GM18502 (cell line): ENCODE measurements at regions not wholly inside any gene's neighbourhood (a gene's known extent, or its start where the extent isn't known, plus 50 kb on each side); places are given as distances from the start of the nearest gene placed in this dataset.
"Not testable (repeated sequence)": the region's sequence is repeated elsewhere in the genome, so short reads cannot be mapped to it uniquely, and the experiment has no call there.

Experiments used
- ATAC-seq: cut with Tn5 transposase; IDR thresholded peaks from one replicate; pipeline ENCODE4 v1.9.1; 2021; ENCODE audit warnings: mild to moderate bottlenecking; ENCODE audit not compliant: unreplicated experiment, poor library complexity

DNA sequence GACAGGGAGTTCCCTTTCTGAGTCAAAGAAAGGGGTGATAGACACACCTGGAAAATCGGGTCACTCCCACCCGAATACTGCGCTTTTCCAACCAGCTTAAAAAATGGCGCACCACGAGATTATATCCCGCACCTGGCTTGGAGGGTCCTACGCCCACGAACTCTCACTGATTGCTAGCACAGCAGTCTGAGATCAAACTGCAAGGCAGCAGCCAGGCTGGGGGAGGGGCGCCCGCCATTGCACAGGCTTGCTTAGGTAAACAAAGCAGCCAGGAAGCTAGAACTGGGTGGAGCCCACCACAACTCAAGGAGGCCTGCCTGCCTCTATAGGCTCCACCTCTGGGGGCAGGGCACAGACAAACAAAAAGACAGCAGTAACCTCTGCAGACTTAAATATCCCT, 132.3 kb upstream of the ISL1 start:
- not testable (repeated sequence) for ATAC-seq

DNA sequence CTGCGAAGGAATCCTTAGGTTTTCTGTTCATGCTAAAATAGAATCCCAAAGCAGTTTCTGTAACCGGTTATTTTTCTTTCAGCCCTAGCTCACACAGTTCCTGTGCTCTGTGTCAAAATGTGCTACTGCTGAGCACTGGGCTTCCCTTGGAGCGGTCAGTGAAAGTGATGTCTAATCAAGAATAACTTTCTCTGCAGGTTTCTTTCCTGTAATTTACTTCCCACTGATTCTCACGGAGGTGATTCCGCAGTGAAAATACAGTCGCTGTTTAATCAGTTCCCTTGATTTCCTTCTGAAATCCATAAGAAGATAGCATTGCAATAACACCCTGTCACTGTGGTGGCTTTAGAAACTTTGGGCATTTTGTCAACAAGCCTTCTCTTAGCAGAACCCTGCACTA, 112.0 kb upstream of the ISL1 start:
- no peak for ATAC-seq

DNA sequence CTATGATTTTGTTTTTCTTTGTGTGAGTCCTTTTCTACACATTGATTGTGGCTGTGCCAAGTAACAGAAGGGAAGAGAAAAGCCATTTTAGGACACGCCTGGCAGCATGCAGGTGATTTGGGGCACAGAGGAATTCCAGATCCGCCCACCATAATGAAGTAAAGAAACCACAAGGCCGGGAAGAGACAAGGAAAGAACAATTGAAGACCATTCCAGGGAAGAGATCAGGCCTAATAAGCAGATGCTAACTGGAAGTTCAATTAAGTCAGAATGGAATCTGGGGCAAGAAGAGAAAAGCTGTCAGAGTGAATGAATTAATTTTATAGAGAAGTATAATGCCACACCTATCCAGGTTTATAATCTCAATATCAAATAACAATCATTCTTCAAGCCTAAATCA, 110.2 kb upstream of the ISL1 start:
- no peak for ATAC-seq

DNA sequence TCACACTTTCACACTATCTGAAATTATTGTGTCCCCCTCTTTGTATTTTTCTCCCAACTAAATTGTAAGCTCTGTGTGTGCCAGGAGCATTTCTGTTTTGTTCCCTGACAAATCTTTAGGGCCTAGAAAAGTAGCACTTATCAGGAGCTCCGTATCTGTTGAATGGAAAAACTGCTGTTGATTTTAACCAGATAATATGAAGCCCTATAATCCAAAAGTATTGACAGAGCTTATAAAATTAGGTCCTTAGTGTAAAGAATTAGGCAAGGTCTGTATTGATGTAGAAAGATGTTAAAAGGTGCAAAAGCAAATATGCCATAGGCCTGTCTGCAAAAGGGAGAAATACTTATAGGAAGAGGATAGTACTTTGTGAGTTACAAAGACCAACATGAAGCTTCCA, 109.4 kb upstream of the ISL1 start:
- ATAC-seq = no peak

DNA sequence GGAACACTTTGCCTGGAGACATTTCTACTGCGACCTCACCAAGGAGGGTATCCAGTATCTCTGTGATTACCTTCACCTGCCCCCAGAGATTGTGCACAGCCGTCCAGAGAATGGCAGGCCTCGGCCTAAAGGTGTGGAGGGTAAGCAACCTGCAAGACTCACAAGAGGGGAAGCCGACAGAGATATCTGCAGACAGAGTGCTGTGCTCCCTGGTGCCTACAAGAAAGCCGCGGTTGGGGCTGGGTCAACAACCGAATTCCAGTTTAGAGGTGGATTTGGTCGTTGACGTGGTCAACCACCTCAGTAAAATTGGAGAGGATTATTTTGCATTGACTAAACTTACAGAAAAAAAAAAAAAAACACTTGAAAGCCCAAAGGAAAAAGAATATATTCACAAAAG, 107.8 kb upstream of the ISL1 start:
- no peak for ATAC-seq

DNA sequence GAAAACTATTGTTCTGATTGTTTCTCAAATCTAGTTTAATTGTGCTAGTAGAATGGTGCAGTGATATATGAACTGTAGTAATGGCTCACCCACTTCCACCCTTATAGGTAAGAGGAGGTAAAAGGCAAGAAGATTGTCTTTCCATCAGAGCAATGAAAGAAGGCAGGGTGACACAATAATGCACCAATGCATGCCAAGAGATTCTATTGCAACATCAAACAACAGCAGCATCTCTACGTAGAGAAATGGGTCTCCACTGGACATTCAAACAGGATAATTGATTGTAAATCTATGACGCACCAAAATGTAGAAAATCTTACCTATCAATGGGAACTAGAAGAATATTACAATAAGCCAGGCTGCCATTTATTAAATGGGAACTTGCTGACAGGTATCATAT, 107.0 kb upstream of the ISL1 start:
- ATAC-seq = no peak

DNA sequence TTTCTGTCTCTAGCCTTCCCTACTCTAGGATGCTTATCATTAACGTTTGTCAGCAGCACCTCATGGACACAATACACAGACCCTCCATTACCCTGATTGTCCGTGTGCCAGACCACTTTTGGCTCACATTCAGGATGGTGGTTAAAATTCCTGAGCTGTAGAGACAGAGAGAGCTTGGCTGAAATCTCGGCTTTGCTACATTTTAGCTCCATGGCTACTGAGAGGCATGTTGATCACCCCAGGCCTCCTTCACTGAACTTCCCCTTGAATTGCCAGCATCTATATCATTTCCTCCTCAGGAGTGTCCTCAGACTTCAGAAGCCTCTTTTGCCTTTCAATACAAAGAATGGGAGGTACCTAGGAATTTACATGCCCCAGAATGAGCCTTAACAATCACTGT, 104.7 kb upstream of the ISL1 start:
- ATAC-seq = no peak

DNA sequence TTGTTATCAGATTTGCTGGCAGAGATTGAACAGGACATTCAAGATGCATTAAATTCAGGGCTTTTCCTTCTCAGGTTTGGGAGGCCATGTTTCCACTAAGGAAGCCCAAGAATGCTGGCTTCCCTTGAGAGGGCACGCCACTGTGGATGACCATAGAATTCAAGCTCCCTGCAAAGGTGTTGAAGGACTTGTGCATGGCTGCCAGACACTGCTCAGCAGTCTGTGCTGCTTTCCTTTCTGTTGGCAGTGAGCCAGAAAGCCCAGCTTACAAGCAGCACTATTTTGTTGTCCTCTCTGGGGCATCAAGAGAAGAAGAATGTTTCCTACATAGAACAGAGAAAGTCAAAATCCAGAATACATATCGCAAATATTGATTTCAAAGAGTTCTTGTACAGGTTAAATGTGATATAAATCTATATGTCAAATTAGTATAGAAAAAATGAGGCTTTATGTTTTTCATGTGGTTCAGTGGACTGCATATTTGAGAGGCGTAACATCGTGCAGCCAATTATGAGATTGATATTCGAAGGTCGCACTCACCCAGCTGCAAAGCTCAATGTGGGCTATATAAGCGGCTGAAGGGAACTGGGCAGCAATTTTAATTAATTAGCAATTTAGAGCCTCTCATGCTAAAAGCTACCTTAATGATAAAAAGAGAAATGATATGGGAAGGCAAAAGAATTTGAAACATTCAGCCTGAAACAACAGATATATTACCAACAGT, 103.1 kb upstream of the ISL1 start:
- no peak for ATAC-seq

DNA sequence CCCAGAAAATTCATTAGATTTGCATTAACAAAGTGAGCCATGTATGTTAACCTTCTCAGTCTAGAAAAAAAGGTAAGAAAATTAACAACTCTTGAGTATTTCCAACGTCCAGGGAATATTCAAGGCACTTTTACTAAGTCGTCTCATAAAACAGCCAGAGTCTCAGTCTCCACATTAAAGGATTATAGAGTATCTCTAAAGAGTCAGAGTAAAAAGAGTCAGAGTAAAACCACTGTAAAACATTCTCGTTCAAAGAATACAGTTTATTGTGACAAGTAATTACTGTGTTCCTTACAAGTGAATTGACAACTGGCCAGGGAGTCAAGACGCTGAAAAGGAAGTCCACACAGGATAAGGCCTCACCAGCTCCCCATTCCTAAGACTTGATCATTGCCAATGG, 97.2 kb upstream of the ISL1 start:
- ATAC-seq = no peak

DNA sequence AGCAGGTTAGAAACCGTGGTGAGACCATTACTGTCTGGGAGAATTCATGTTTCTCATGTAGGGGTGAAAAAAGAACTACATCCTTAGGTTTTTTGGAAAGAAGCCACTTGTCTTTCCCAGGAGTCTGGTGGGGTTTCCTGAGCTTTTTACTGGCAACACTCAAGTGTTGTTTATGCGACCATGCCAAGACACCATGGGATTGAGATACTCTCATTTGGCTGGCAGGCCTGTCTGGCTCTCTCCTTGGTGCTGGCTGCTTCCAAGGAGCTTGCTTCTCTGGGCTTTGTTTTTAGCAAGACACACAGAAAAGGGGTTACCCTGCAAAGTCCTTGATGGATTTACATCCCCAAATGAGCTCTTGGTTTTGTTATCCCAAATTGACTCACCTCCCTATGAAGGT, 80.9 kb upstream of the ISL1 start:
- no peak for ATAC-seq

DNA sequence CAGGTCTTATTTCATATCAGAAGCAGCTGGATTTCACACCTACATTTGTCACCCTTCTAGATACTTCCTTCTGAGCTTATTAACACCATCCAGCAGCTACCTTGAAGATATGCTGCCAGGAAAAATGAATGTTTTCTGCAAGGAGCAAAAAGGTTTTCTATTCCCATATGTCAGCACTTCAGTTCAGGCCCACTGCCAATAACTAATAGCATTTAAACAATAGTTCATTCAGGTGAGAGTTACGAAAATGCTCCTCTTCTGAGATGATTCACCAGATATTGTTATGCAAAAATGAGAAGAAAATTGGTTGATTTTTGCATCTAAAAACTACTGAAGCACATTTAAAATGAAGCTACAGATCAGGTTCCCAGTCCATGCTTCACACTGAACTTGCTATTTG, 56.4 kb upstream of the ISL1 start:
- no peak for ATAC-seq
